ENCODE measurements at regions not wholly inside any gene's neighbourhood (a gene's known extent, or its start where the extent isn't known, plus 50 kb on each side); places are given as distances from the start of the nearest gene placed in this dataset.
"Not testable (repeated sequence)": the region's sequence is repeated elsewhere in the genome, so short reads cannot be mapped to it uniquely, and the experiment has no call there.

DNA sequence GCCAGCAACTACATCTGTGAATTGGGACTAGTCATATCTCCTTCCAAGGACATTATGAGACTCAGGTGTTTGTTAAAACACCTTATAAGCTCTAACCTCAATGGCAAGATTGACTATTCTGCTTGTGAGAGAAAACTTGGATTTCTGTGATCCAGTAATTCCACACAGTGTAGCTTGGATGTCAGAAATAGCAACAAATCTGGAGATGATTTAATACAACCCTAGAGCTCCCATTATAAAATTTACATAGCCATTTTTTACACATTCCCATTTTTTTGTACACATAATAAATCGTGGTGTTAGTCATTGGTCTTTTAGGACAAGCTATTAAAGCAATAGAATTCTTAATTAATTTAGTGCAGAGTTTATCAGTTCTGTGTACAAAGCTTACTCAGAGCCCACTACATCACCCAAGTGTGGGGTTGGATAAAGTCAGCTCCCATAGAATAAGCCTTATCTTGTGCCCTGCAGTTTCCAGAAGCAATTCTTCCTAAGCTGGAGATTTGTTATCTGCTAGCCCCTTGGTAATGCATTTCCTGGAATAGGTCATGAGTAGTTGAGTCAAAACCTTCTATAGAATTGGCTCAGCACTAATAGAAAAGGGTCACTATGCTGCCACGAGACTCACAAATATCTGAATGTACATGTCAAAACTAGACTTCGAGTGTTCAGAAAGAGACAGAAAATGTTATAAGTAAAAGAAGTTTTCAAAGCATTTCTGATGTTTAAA is 434.0 kb upstream of the RUNX1 start:
- no peak for DNase-seq

DNA sequence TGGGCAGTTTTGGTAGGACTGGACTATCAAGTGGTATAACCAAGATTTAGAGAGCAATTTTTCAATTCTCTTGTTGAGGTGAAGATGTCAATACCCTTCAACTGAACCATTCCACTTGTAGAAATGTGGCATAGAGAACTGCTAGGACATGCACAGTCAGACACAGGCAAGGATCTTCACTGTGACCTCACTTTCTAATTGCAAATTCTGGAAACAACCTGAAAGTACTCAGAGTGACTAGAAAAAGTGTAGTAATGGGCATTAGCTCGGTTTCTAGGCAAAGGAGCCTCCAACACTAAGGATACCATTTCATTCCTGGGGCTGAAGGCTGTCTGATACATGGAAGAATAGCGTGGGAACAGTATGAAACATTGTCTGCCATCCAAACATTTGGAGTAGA is 433.0 kb upstream of the RUNX1 start:
- peak; percentile 72 to 83 for DNase-seq

- DNase-seq: no peak
Measured at GRCh38 chr21:35481005-35481404, 431.9 kb upstream of the RUNX1 start.

- no peak for DNase-seq
Measured at GRCh38 chr21:35479529-35479928, 430.4 kb upstream of the RUNX1 start.

DNA sequence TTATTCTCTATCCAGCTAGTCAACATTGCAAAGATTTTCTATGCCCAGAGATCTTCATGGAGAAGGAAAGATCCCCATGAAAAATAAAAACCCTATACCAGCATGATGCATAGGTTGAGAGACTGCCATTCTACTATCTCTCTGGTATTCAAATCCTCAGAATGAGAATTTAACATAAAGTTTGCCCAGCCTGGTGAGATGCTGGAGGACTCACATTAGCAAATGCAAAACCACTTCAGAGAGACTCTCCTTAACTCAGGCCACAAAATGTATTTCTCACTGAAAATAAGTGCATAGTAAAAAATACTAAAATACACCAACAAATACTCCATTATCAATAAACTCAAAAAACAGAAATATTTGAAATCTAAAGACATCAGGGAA is 430.0 kb upstream of the RUNX1 start:
- no peak for DNase-seq

DNA sequence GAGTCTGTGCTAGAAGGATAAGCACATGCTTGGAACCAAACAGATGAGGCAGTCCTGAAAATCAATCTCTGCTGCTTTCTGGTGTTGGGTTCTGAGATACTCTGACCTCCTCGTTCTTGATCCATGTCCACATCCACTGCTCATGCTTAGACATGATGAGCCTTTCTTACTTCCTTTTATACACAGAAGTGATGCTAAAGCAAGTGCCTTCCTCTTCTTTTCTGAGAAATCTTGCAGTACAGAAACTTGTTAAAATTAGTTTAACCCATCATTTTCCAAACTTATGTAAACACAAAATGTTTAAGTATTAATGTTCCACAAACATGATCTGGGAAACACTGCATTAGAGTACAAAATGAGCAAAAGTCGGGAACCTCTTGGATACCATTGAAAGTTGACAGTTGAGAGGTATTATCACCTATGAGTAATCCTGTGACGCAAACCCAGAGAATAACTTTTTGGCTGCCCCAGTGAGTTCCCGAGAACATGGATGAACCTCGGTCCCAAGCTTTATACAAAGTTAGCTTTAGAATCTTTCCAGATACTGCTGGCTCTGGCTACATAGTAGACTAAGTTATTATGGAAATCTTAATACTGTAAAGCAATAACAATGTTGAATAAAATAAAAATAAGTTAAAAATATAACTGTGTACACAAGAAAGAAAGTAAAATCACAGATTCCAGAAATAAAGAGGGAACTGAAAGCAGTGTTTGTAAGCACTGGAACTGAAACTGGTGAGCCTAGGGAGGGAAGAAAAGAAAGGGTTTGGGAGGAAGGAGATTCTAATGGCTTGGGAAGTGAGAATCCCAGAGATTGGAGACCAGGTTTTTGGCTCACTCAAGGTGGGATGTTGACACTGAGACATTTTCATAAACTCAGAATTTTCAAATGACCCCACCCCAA is 429.3 kb upstream of the RUNX1 start:
- DNase-seq: peak; percentile 73 to 81

DNA sequence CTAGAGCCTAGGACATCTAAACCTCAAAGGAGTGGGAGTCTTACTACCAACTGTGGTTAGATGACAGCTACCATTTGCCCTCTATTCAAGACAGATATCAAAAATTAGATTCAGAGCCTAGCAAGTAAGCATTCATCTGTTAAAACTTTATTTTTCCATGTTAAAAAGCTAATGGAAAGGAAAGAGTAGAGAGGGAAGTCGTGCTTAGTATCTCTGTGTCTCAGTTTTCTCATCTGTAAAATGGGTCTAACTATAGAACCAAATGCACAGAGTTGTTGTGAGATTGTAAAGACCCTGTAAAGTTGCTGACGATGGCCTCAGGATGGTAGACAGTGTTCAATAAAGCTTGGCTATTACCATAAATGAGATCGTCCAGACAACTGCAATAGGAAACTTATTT is 428.5 kb upstream of the RUNX1 start:
- DNase-seq: no peak

GRCh38 chr21:35476621-35477395 is 427.7 kb upstream of the RUNX1 start:
- no peak for DNase-seq

- DNase-seq: peak; percentile 88 to 93
Measured at GRCh38 chr21:35475762-35476161, 426.7 kb upstream of the RUNX1 start.

DNA sequence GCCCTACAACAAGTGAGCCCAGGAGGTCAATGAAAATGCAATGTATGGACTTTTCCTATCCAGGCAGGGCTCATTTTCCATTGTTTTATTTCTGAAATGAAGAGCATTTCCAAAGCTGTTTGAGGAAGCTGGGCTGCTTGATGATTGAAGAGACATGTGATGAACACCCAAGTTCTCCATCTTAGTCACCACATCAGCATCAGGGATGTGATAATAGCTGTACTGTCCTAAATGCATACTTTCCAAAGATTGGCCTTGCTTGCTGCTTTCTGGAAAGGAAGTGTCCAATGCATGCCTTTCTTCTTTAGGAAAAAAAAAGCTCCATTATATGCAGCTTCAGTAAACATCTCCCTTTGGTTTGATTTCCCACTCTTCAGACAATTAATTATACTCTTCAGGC is 425.9 kb upstream of the RUNX1 start:
- DNase-seq: peak; percentile 87 to 98

GRCh38 chr21:35473496-35473895 is 424.4 kb upstream of the RUNX1 start:
- DNase-seq: peak; percentile 83 to 85

GRCh38 chr21:35470522-35470921 is 421.4 kb upstream of the RUNX1 start:
- DNase-seq: peak; percentile 33 to 88

GRCh38 chr21:35469498-35469897 is 420.4 kb upstream of the RUNX1 start:
- no peak for DNase-seq

- DNase-seq: no peak
Measured at GRCh38 chr21:35468991-35469390, 419.9 kb upstream of the RUNX1 start.

GRCh38 chr21:35467566-35467965 is 418.5 kb upstream of the RUNX1 start:
- DNase-seq: no peak

GRCh38 chr21:35466681-35467080 is 417.6 kb upstream of the RUNX1 start:
- not testable (repeated sequence) for DNase-seq

DNA sequence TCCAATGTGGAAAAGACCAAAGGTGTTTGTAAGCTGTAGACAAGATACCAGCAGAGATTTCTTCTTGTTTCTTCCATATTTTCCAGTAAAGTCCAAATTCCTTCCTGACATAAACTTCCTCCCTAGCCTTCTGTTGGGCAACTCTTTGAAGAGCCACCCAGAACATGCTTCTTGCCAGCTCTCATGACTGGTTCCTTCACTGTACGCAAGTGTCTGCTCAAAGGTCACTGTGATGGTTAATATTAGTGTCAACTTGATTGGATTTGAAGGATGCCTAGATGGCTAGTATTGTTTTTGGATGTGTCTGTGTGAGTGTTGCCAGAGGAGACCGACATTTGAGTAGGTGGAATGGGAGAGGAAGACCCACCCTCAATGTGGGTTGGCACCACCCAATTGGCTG is 416.6 kb upstream of the RUNX1 start:
- DNase-seq: peak in 1 of 2 donors; percentile 37

GRCh38 chr21:35461700-35462099 is 412.6 kb upstream of the RUNX1 start:
- DNase-seq: no peak

DNA sequence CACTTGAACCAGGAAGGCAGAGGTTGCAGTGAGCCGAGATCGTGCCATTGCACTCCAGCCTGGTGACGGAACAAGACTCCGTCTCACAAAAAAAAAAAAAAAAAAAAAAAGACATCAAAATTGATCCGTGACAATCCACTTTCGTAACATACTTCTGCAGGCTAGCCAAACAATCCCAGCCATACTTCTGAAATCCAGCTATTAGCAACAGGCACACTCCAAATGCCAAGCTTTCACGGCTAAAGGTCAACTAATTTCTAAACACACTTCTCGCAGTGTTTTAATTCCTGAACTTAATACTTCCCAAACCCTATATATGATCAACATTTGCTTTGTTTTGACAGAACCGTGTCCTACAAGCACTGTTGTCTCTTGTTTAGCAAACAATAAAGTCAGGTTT is 411.3 kb upstream of the RUNX1 start:
- no peak for DNase-seq

- DNase-seq: no peak
Measured at GRCh38 chr21:35458405-35458804, 409.3 kb upstream of the RUNX1 start.

- DNase-seq: no peak
Measured at GRCh38 chr21:35457097-35457804, 408.1 kb upstream of the RUNX1 start.

DNA sequence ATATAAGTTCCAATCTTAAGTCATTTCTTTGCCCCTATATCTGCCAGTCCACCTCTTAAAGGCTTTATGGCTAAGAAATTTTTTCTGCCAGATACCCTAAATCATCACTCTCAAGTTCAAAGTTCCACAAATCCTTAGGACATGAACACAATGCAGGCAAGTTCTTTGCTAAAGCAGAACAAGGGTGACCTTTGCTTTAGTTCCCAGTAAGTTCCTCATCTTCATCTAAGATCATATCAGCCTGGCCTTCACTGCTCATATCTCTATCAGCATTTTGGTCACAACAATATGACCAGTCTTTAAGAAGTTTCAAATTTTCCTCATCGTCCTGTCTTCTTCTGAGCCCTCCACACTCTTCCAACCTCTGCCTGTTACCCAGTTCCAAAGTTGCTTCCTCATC is 402.2 kb upstream of the RUNX1 start:
- no peak for DNase-seq

DNA sequence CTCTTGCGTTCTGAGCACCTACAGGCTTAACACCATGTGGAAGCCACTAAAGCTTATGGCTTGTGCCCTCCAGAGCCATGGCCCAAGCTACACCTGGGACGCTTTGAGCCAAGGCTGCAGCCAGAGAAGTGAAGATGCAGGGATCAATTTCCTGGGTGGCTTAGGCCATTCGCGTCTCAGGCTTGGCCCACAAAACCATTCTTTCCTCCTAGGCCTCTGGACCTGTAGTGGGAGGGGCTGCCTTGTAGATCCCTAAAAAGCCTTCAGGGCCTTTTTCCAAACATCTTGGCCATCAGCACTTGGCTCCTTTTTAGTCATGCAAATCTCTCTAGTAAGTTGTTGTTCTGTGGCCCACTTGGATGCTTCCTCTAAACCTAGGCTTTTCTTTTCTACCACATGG is 401.7 kb upstream of the RUNX1 start:
- no peak for DNase-seq

All from inflammatory macrophage treated with lipopolysaccharide for 1 hour (primary cell).